ENCODE measurements at regions not wholly inside any gene's neighbourhood (a gene's known extent, or its start where the extent isn't known, plus 50 kb on each side); places are given as distances from the start of the nearest gene placed in this dataset.

GRCh38 chr2:126117886-126118285, 538.1 kb upstream of the GYPC start:
- 100% methylated on average over 1 of the region's 1 CpG for WGBS (ENCODE audit: insufficient coverage)
- Mint-ChIP-seq H3K27me3 (ENCODE audit: low read depth in 3 of 3) (peaks cover 0 to 1% (median 0%) of the 10 kb centered on the region in 3 donors), H3K4me3 (no peak overlapping the region), H3K4me1 (no peaks in the 10 kb centered on the region), H3K9me3 (peaks cover 0 to 2% (median 0%) of the 10 kb centered on the region in 7 donors), H3K27ac (no peak overlapping the region), H3K36me3 (no peaks in the 10 kb centered on the region)
- no peaks in the 10 kb centered on the region for H4K20me1 ChIP-seq (ENCODE audit: insufficient read depth, low read length)
- DNase-seq, result no peak
- no peak overlapping the region for H3K27ac ChIP-seq (ENCODE audit: low read depth in 1 of 2, low read length in 2 of 2)
- H3K9ac ChIP-seq (ENCODE audit: insufficient read depth, low read length, poor library complexity, severe bottlenecking), result no peak overlapping the region
- intact Hi-C loops (cut with micrococcal nuclease), result no loop called here
- H3K9me3 ChIP-seq (replicated peaks in 1 of 2; ENCODE audit: control insufficient read depth in 1 of 2, insufficient read depth in 1 of 2, low read length in 2 of 2), result no peaks in the 10 kb centered on the region
- H3K4me2 ChIP-seq (replicated peaks; ENCODE audit: extremely low read depth, low read length, poor library complexity, severe bottlenecking), result no peak overlapping the region
- H3K27me3 ChIP-seq (ENCODE audit: control insufficient read depth in 2 of 2, insufficient read depth in 2 of 2, low read length in 2 of 2), result no peaks in the 10 kb centered on the region
- H3K79me2 ChIP-seq (ENCODE audit: insufficient read depth, low read length), result no peaks in the 10 kb centered on the region
- no peaks in the 10 kb centered on the region for H3K36me3 ChIP-seq (replicated peaks in 1 of 2; ENCODE audit: control insufficient read depth in 1 of 2, insufficient read depth in 2 of 2, low read length in 2 of 2)
- no peaks in the 10 kb centered on the region for H3K4me1 ChIP-seq (ENCODE audit: control insufficient read depth in 1 of 2, insufficient read depth in 2 of 2, low read length in 2 of 2)
- TF ChIP-seq CTCF (IDR thresholded peaks at IDR 0.05), result no peak
- no peak overlapping the region for H3K4me3 ChIP-seq (replicated peaks in 1 of 3; ENCODE audit: low read depth in 2 of 3, low read length in 3 of 3)
- no peak overlapping the region for H2AFZ ChIP-seq (ENCODE audit: insufficient read depth, low read depth, low read length, poor library complexity, severe bottlenecking)

GRCh38 chr2:126145752-126146151, 510.2 kb upstream of the GYPC start:
- H3K36me3 ChIP-seq (replicated peaks in 1 of 2; ENCODE audit: control insufficient read depth in 1 of 2, insufficient read depth in 2 of 2, low read length in 2 of 2), result no peaks in the 10 kb centered on the region
- no peak overlapping the region for H3K27ac ChIP-seq (ENCODE audit: low read depth in 1 of 2, low read length in 2 of 2)
- H3K36me3 Mint-ChIP-seq, result no peaks in the 10 kb centered on the region
- no peaks in the 10 kb centered on the region for H3K27me3 ChIP-seq (ENCODE audit: control insufficient read depth in 2 of 2, insufficient read depth in 2 of 2, low read length in 2 of 2)
- no CpG with 5 or more reads among the region's 1 CpG for WGBS (ENCODE audit: insufficient coverage)
- H3K4me1 ChIP-seq (ENCODE audit: control insufficient read depth in 1 of 2, insufficient read depth in 2 of 2, low read length in 2 of 2), result no peaks in the 10 kb centered on the region
- H2AFZ ChIP-seq (ENCODE audit: insufficient read depth, low read depth, low read length, poor library complexity, severe bottlenecking), result no peak overlapping the region
- H3K4me2 ChIP-seq (replicated peaks; ENCODE audit: extremely low read depth, low read length, poor library complexity, severe bottlenecking), result no peak overlapping the region
- intact Hi-C loops (cut with micrococcal nuclease), result no loop called here
- H3K4me3 ChIP-seq (replicated peaks in 1 of 3; ENCODE audit: low read depth in 2 of 3, low read length in 3 of 3), result no peak overlapping the region
- no peak overlapping the region for H3K4me3 Mint-ChIP-seq
- no peak for TF ChIP-seq CTCF (IDR thresholded peaks at IDR 0.05)
- H3K4me1 Mint-ChIP-seq, result no peaks in the 10 kb centered on the region
- peaks cover 0 to 13% (median 2%) of the 10 kb centered on the region in 7 donors for H3K9me3 Mint-ChIP-seq
- H3K27ac Mint-ChIP-seq, result no peak overlapping the region
- no peak for DNase-seq
- no peaks in the 10 kb centered on the region for H3K79me2 ChIP-seq (ENCODE audit: insufficient read depth, low read length)
- no peaks in the 10 kb centered on the region for H4K20me1 ChIP-seq (ENCODE audit: insufficient read depth, low read length)
- no peak overlapping the region for H3K9ac ChIP-seq (ENCODE audit: insufficient read depth, low read length, poor library complexity, severe bottlenecking)
- H3K27me3 Mint-ChIP-seq (ENCODE audit: low read depth in 3 of 3), result no peaks in the 10 kb centered on the region
- peaks cover 0 to under 1% of the 10 kb centered on the region in 2 donors for H3K9me3 ChIP-seq (replicated peaks in 1 of 2; ENCODE audit: control insufficient read depth in 1 of 2, insufficient read depth in 1 of 2, low read length in 2 of 2)
